ENCODE measurements at regions not wholly inside any gene's neighbourhood (a gene's known extent, or its start where the extent isn't known, plus 50 kb on each side); places are given as distances from the start of the nearest gene placed in this dataset.

DNA sequence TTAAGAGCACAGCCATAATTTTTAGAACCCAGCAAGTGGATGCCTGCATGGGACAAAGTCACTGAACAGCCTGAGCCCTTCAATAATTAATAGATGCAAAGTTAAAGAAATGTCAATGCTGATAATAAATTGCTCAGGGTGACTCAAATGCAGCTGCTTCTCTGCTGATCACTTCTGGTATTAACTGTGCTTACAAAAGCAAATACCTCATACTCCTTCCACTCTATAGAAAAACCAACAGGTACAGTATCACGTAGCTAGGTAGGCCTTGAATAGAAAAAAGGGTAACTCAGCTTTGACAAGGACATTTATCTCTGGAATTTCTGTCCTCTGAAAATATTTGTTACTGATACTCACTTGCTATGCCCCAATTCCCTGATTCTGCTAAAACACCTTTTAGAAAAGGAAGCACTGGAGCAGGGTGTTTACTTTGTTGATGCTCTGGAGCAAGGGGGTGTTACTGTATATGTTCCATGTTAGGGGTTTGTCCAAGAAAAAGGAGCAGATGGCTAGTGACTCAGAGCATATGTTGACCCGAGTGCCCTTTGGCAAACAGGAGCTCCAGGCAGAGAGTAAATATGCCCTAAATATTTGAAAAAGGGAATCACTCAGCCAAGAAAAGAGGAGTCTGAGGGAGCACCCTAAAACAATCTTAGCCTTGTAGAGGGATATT, 59.1 kb upstream of the RTN4 start (continued):
- TF ChIP-seq, protein P1, sequence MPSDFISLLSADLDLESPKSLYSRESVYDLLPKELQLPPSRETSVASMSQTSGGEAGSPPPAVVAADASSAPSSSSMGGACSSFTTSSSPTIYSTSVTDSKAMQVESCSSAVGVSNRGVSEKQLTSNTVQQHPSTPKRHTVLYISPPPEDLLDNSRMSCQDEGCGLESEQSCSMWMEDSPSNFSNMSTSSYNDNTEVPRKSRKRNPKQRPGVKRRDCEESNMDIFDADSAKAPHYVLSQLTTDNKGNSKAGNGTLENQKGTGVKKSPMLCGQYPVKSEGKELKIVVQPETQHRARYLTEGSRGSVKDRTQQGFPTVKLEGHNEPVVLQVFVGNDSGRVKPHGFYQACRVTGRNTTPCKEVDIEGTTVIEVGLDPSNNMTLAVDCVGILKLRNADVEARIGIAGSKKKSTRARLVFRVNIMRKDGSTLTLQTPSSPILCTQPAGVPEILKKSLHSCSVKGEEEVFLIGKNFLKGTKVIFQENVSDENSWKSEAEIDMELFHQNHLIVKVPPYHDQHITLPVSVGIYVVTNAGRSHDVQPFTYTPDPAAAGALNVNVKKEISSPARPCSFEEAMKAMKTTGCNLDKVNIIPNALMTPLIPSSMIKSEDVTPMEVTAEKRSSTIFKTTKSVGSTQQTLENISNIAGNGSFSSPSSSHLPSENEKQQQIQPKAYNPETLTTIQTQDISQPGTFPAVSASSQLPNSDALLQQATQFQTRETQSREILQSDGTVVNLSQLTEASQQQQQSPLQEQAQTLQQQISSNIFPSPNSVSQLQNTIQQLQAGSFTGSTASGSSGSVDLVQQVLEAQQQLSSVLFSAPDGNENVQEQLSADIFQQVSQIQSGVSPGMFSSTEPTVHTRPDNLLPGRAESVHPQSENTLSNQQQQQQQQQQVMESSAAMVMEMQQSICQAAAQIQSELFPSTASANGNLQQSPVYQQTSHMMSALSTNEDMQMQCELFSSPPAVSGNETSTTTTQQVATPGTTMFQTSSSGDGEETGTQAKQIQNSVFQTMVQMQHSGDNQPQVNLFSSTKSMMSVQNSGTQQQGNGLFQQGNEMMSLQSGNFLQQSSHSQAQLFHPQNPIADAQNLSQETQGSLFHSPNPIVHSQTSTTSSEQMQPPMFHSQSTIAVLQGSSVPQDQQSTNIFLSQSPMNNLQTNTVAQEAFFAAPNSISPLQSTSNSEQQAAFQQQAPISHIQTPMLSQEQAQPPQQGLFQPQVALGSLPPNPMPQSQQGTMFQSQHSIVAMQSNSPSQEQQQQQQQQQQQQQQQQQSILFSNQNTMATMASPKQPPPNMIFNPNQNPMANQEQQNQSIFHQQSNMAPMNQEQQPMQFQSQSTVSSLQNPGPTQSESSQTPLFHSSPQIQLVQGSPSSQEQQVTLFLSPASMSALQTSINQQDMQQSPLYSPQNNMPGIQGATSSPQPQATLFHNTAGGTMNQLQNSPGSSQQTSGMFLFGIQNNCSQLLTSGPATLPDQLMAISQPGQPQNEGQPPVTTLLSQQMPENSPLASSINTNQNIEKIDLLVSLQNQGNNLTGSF (CRISPR knock-in tag; IDR thresholded peaks at IDR 0.05) = no peak
- TF ChIP-seq, protein P2, sequence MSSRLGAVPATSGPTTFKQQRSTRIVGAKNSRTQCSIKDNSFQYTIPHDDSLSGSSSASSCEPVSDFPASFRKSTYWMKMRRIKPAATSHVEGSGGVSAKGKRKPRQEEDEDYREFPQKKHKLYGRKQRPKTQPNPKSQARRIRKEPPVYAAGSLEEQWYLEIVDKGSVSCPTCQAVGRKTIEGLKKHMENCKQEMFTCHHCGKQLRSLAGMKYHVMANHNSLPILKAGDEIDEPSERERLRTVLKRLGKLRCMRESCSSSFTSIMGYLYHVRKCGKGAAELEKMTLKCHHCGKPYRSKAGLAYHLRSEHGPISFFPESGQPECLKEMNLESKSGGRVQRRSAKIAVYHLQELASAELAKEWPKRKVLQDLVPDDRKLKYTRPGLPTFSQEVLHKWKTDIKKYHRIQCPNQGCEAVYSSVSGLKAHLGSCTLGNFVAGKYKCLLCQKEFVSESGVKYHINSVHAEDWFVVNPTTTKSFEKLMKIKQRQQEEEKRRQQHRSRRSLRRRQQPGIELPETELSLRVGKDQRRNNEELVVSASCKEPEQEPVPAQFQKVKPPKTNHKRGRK (CRISPR knock-in tag; IDR thresholded peaks at IDR 0.05) = no peak
- TF ChIP-seq ZSCAN9 (CRISPR knock-in tag; IDR thresholded peaks at IDR 0.05; ENCODE audit: borderline replicate concordance) (no peak), MIXL1 (CRISPR knock-in tag; IDR thresholded peaks at IDR 0.05) (no peak), HNF4A (CRISPR knock-in tag; IDR thresholded peaks at IDR 0.05) (no peak), ZFP37 (CRISPR knock-in tag; IDR thresholded peaks at IDR 0.05; ENCODE audit: borderline replicate concordance) (no peak), REPIN1 (CRISPR knock-in tag; IDR thresholded peaks at IDR 0.05; ENCODE audit: borderline replicate concordance, low read depth) (no peak), SALL2 (CRISPR knock-in tag; IDR thresholded peaks at IDR 0.05) (no peak), ZFP82 (CRISPR knock-in tag; IDR thresholded peaks at IDR 0.05; ENCODE audit: borderline replicate concordance) (no peak), KLF15 (CRISPR knock-in tag; IDR thresholded peaks at IDR 0.05; ENCODE audit: borderline replicate concordance) (no peak), ZNF230 (CRISPR knock-in tag; IDR thresholded peaks at IDR 0.05) (no peak), ZNF792 (CRISPR knock-in tag; IDR thresholded peaks at IDR 0.05) (no peak), GPN1 (CRISPR knock-in tag; IDR thresholded peaks at IDR 0.05; ENCODE audit: borderline replicate concordance) (no peak), CREB1 (IDR thresholded peaks at IDR 0.05) (no peak), CREB1 (CRISPR knock-in tag; IDR thresholded peaks at IDR 0.05) (peak; percentile 66), KMT2B (CRISPR knock-in tag; IDR thresholded peaks at IDR 0.05) (0 out of 2 replicates have a peak, but pooled peaks have one; percentile 30), NR2F2 (IDR thresholded peaks at IDR 0.05; ENCODE audit: borderline replicate concordance, low read depth) (peak; percentile 97), SIN3A (IDR thresholded peaks at IDR 0.05; ENCODE audit: borderline replicate concordance, low read depth, low read length) (no peak), ATAD3A (CRISPR knock-in tag; IDR thresholded peaks at IDR 0.05) (no peak), WIZ (CRISPR knock-in tag; IDR thresholded peaks at IDR 0.05) (no peak), ZNF251 (CRISPR knock-in tag; IDR thresholded peaks at IDR 0.05) (no peak), KLF12 (CRISPR knock-in tag; IDR thresholded peaks at IDR 0.05; ENCODE audit: borderline replicate concordance) (no peak), ZSCAN21 (CRISPR knock-in tag; IDR thresholded peaks at IDR 0.05; ENCODE audit: borderline replicate concordance) (no peak), MBNL3 (CRISPR knock-in tag; conservative IDR thresholded peaks at IDR 0.05) (no peak), HDAC1 (CRISPR knock-in tag; IDR thresholded peaks at IDR 0.05) (peak; percentile 64)
- TF ChIP-seq, protein P3, sequence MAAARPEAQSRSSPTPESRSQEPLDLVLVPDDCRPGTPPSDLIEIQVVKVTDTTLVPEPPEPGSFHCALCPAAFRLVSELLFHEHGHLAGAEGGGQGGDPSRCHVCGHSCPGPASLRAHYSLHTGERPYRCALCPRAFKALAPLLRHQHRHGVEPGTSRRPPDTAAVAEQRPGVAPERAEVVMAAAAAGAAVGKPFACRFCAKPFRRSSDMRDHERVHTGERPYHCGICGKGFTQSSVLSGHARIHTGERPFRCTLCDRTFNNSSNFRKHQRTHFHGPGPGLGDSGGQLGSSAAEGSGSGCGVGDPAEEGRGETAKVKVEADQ (CRISPR knock-in tag; IDR thresholded peaks at IDR 0.05; ENCODE audit: borderline replicate concordance) = no peak

All from HepG2 (cell line).